ENCODE measurements at regions not wholly inside any gene's neighbourhood (a gene's known extent, or its start where the extent isn't known, plus 50 kb on each side); places are given as distances from the start of the nearest gene placed in this dataset.

DNA sequence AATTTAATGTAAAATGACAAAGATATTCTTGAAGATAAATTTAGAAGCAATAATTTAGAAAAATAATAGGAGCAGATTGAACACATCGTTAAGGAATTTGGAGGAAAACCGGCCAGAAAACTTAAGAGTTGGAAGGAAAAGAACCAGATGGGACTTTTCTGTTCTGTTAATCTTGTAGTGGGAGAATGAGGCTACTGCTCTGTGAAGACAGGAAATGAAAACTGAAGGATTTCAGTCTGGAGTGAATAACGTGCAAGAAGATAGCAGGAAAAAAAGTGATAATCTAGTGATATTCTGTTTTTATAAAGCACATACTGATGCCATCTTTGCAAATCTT is 74.2 kb downstream of the DPPA2 start:
- Histone ChIP-seq H3K4me1 (ENCODE audit: insufficient read depth, low read length, poor library complexity, severe bottlenecking) (no peaks in the 10 kb centered on the region), H3K9me2 (replicated peaks; ENCODE audit: low read depth, low read length) (no peaks in the 10 kb centered on the region), H2AFZ (ENCODE audit: low read length) (no peak overlapping the region), H3F3A (ENCODE audit: low read depth) (no peaks in the 10 kb centered on the region), H3K79me2 (ENCODE audit: insufficient read depth, low read length) (no peaks in the 10 kb centered on the region), H3K27me3 (ENCODE audit: insufficient read depth, low read length, poor library complexity, severe bottlenecking) (no peaks in the 10 kb centered on the region), H3K9me3 (ENCODE audit: insufficient read depth, low read depth, low read length) (no peaks in the 10 kb centered on the region), H4K20me1 (ENCODE audit: insufficient read depth, low read length, poor library complexity, severe bottlenecking) (no peaks in the 10 kb centered on the region), H3K4me2 (ENCODE audit: low read depth, low read length, poor library complexity, severe bottlenecking) (no peak overlapping the region), H3K4me3 (ENCODE audit: low read length, poor library complexity, severe bottlenecking) (no peak overlapping the region), H3K9ac (ENCODE audit: low read depth, low read length, poor library complexity, severe bottlenecking) (no peak overlapping the region), H3K36me3 (ENCODE audit: insufficient read depth, low read length) (no peaks in the 10 kb centered on the region)
- TF ChIP-seq, protein P1, sequence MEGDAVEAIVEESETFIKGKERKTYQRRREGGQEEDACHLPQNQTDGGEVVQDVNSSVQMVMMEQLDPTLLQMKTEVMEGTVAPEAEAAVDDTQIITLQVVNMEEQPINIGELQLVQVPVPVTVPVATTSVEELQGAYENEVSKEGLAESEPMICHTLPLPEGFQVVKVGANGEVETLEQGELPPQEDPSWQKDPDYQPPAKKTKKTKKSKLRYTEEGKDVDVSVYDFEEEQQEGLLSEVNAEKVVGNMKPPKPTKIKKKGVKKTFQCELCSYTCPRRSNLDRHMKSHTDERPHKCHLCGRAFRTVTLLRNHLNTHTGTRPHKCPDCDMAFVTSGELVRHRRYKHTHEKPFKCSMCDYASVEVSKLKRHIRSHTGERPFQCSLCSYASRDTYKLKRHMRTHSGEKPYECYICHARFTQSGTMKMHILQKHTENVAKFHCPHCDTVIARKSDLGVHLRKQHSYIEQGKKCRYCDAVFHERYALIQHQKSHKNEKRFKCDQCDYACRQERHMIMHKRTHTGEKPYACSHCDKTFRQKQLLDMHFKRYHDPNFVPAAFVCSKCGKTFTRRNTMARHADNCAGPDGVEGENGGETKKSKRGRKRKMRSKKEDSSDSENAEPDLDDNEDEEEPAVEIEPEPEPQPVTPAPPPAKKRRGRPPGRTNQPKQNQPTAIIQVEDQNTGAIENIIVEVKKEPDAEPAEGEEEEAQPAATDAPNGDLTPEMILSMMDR (conservative IDR thresholded peaks at IDR 0.05; ENCODE audit: low read length) = no peak
- no peak for TF ChIP-seq EZH2phosphoT487 (IDR thresholded peaks at IDR 0.05; ENCODE audit: borderline replicate concordance)
